ENCODE measurements at regions not wholly inside any gene's neighbourhood (a gene's known extent, or its start where the extent isn't known, plus 50 kb on each side); places are given as distances from the start of the nearest gene placed in this dataset.
"Not testable (repeated sequence)": the region's sequence is repeated elsewhere in the genome, so short reads cannot be mapped to it uniquely, and the experiment has no call there.

DNA sequence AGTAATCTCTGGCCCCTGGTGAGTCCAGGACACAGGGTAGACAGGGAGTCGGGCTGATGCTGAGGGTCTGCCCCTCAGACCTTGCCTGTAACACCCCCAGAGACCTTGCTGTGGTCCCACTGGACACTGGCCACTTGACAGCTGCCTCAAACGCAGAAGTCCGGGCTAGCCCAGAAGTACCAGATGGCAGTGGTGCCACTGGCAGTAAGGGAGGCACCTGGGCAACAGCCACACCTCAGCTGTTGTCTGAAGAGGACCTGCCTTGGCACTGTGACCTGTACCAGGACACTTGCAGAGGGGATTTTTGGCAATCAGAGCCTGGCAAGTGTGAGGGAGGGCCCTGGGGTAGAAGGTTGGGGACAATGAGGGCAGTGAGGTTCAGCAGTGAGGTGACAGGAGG lies 63.3 kb upstream of the UXT start:
- no peak overlapping the region for H3K4me2 ChIP-seq
- H4K20me1 ChIP-seq (ENCODE audit: insufficient read depth), result no peaks in the 10 kb centered on the region
- WGBS (ENCODE audit: low lambda C conversion rate), result no CpG with 5 or more reads among the region's 3 CpGs
- H3K4me3 ChIP-seq (ENCODE audit: low read depth in 2 of 2, low read length in 1 of 2), result no peak overlapping the region
- no peaks in the 10 kb centered on the region for H3K9me3 ChIP-seq
- H3F3A ChIP-seq (replicated peaks; ENCODE audit: insufficient read depth), result no peaks in the 10 kb centered on the region
- TF ChIP-seq GABPA (IDR thresholded peaks at IDR 0.05; ENCODE audit: low read depth) (no peak), NRF1 (IDR thresholded peaks at IDR 0.05; ENCODE audit: low read depth, low read length) (no peak), CHD2 (IDR thresholded peaks at IDR 0.05; ENCODE audit: low read length, partially characterized antibody) (no peak), GATA2 (CRISPR knock-in tag; IDR thresholded peaks at IDR 0.05) (no peak), RCOR1 (IDR thresholded peaks at IDR 0.05; ENCODE audit: low read length) (no peak), TCF12 (IDR thresholded peaks at IDR 0.05) (no peak), TAF1 (IDR thresholded peaks at IDR 0.05; ENCODE audit: borderline replicate concordance, low read depth, low read length) (no peak), JUND (IDR thresholded peaks at IDR 0.05) (no peak), RAD21 (IDR thresholded peaks at IDR 0.05; ENCODE audit: low read length) (no peak), MEF2A (IDR thresholded peaks at IDR 0.05; ENCODE audit: borderline replicate concordance, low read depth) (no peak), EZH2phosphoT487 (IDR thresholded peaks at IDR 0.05; ENCODE audit: borderline replicate concordance, low read depth) (no peak), SIN3A (IDR thresholded peaks at IDR 0.05; ENCODE audit: borderline replicate concordance, low read depth, low read length) (no peak), RFX5 (IDR thresholded peaks at IDR 0.05; ENCODE audit: low read length) (no peak), EP300 (IDR thresholded peaks at IDR 0.05; ENCODE audit: borderline replicate concordance in 1 of 2, low read depth in 1 of 2, low read length in 1 of 2) (no peak), RXRA (IDR thresholded peaks at IDR 0.05; ENCODE audit: borderline replicate concordance, low read depth) (no peak)
- TF ChIP-seq, protein P1, sequence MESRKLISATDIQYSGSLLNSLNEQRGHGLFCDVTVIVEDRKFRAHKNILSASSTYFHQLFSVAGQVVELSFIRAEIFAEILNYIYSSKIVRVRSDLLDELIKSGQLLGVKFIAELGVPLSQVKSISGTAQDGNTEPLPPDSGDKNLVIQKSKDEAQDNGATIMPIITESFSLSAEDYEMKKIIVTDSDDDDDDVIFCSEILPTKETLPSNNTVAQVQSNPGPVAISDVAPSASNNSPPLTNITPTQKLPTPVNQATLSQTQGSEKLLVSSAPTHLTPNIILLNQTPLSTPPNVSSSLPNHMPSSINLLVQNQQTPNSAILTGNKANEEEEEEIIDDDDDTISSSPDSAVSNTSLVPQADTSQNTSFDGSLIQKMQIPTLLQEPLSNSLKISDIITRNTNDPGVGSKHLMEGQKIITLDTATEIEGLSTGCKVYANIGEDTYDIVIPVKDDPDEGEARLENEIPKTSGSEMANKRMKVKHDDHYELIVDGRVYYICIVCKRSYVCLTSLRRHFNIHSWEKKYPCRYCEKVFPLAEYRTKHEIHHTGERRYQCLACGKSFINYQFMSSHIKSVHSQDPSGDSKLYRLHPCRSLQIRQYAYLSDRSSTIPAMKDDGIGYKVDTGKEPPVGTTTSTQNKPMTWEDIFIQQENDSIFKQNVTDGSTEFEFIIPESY (IDR thresholded peaks at IDR 0.05; ENCODE audit: borderline replicate concordance, low read depth), result no peak
- TF ChIP-seq, protein P2, sequence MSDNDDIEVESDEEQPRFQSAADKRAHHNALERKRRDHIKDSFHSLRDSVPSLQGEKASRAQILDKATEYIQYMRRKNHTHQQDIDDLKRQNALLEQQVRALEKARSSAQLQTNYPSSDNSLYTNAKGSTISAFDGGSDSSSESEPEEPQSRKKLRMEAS (IDR thresholded peaks at IDR 0.05; ENCODE audit: low read depth), result no peak
- TF ChIP-seq, protein P3, sequence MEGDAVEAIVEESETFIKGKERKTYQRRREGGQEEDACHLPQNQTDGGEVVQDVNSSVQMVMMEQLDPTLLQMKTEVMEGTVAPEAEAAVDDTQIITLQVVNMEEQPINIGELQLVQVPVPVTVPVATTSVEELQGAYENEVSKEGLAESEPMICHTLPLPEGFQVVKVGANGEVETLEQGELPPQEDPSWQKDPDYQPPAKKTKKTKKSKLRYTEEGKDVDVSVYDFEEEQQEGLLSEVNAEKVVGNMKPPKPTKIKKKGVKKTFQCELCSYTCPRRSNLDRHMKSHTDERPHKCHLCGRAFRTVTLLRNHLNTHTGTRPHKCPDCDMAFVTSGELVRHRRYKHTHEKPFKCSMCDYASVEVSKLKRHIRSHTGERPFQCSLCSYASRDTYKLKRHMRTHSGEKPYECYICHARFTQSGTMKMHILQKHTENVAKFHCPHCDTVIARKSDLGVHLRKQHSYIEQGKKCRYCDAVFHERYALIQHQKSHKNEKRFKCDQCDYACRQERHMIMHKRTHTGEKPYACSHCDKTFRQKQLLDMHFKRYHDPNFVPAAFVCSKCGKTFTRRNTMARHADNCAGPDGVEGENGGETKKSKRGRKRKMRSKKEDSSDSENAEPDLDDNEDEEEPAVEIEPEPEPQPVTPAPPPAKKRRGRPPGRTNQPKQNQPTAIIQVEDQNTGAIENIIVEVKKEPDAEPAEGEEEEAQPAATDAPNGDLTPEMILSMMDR (IDR thresholded peaks at IDR 0.05), result no peak
- TF ChIP-seq, protein P4, sequence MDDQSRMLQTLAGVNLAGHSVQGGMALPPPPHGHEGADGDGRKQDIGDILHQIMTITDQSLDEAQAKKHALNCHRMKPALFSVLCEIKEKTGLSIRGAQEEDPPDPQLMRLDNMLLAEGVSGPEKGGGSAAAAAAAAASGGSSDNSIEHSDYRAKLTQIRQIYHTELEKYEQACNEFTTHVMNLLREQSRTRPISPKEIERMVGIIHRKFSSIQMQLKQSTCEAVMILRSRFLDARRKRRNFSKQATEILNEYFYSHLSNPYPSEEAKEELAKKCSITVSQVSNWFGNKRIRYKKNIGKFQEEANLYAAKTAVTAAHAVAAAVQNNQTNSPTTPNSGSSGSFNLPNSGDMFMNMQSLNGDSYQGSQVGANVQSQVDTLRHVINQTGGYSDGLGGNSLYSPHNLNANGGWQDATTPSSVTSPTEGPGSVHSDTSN (IDR thresholded peaks at IDR 0.05), result no peak
- no peaks in the 10 kb centered on the region for H3K4me1 ChIP-seq (ENCODE audit: control insufficient read depth in 1 of 2, insufficient read depth in 2 of 2, low read depth in 1 of 2, low read length in 1 of 2)
- H3K79me2 ChIP-seq (ENCODE audit: insufficient read depth), result no peaks in the 10 kb centered on the region
- H3K27ac ChIP-seq (ENCODE audit: low read depth in 2 of 2, low read length in 1 of 2), result no peak overlapping the region
- H2AFZ ChIP-seq (ENCODE audit: low read depth), result no peak overlapping the region
- H3K9me2 ChIP-seq, result no peaks in the 10 kb centered on the region
- H3K9ac ChIP-seq, result no peak overlapping the region
- DNase-seq, result no peak
- no peaks in the 10 kb centered on the region for H3K36me3 ChIP-seq (replicated peaks in 1 of 2; ENCODE audit: control insufficient read depth in 1 of 2, insufficient read depth in 2 of 2, low read length in 1 of 2)
- H3K27me3 ChIP-seq (ENCODE audit: insufficient read depth), result peaks cover 29% of the 10 kb centered on the region; the same call in 1 of the 2 replicates
- ChIA-PET CTCF (interaction anchor here (0.6 kb wide), 1 partner anchor 32 kb away, joined by 3 read pairs; no protein-coding TSS in a partner anchor), POLR2A (no interaction called here)

DNA sequence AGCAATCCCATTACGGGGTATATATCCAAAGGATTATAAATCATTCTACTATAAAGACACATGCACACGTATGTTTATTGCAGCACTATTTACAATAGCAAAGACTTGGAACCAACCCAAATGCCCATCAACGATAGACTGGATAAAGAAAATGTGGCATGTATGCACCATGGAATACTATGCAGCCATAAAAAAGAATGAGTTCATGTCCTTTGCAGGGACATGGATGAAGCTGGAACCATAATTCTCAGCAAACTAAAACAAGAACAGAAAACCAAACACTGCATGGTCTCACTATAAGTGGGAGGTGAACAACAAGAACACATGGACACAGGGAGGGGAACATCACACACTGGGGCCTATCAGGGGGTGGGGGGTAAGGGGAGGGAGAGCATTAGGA lies 56.1 kb upstream of the UXT start:
- H3K27ac ChIP-seq (ENCODE audit: low read depth in 2 of 2, low read length in 1 of 2); H3K9me3 ChIP-seq; H3K36me3 ChIP-seq (replicated peaks in 1 of 2; ENCODE audit: control insufficient read depth in 1 of 2, insufficient read depth in 2 of 2, low read length in 1 of 2); H3K4me2 ChIP-seq; H3K27me3 ChIP-seq (ENCODE audit: insufficient read depth); CTCF ChIA-PET; H3F3A ChIP-seq (replicated peaks; ENCODE audit: insufficient read depth); H4K20me1 ChIP-seq (ENCODE audit: insufficient read depth); H3K9ac ChIP-seq; H3K4me3 ChIP-seq (ENCODE audit: low read depth in 2 of 2, low read length in 1 of 2); H3K4me1 ChIP-seq (ENCODE audit: control insufficient read depth in 1 of 2, insufficient read depth in 2 of 2, low read depth in 1 of 2, low read length in 1 of 2); H3K79me2 ChIP-seq (ENCODE audit: insufficient read depth); H3K9me2 ChIP-seq; POLR2A ChIA-PET; H2AFZ ChIP-seq (ENCODE audit: low read depth); DNase-seq: not testable (repeated sequence)
- WGBS (ENCODE audit: low lambda C conversion rate), result 12% methylated on average over 3 of the region's 3 CpGs

DNA sequence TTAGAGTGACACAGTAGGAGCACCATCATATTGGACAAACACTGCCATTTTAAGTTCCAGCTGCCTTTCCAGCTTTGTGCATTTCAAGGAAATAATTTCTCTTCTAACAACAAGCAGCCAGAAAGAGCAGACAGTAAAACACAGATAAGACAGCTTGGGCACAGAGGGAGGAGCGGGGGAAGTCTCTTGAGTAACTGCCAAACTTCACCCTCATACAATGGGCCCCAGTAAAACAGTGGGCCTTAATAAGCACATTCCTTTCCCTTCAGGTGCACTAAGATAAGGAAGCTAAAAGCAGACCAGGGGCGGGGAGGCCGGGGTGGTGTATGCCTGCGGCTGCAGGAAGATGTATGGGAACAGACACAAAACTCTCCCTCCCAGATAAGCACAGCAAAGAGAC lies 53.7 kb upstream of the UXT start:
- 4% methylated on average over 4 of the region's 4 CpGs for WGBS (ENCODE audit: low lambda C conversion rate)

More for the DNA sequence above, 53.7 kb upstream of the UXT start:
- H3K4me3 ChIP-seq (ENCODE audit: low read depth in 2 of 2, low read length in 1 of 2); H3K9me3 ChIP-seq; H3K36me3 ChIP-seq (replicated peaks in 1 of 2; ENCODE audit: control insufficient read depth in 1 of 2, insufficient read depth in 2 of 2, low read length in 1 of 2); H3K4me2 ChIP-seq; DNase-seq; H3K27ac ChIP-seq (ENCODE audit: low read depth in 2 of 2, low read length in 1 of 2); H3K9ac ChIP-seq; H3F3A ChIP-seq (replicated peaks; ENCODE audit: insufficient read depth); H3K79me2 ChIP-seq (ENCODE audit: insufficient read depth); H2AFZ ChIP-seq (ENCODE audit: low read depth); H3K27me3 ChIP-seq (ENCODE audit: insufficient read depth); H3K4me1 ChIP-seq (ENCODE audit: control insufficient read depth in 1 of 2, insufficient read depth in 2 of 2, low read depth in 1 of 2, low read length in 1 of 2); CTCF ChIA-PET; H3K9me2 ChIP-seq; POLR2A ChIA-PET; H4K20me1 ChIP-seq (ENCODE audit: insufficient read depth): not testable (repeated sequence)
